Inferior parietal cortex (tissue), 1 donor: ENCODE measurements at regions not wholly inside any gene's neighbourhood (a gene's known extent, or its start where the extent isn't known, plus 50 kb on each side); places are given as distances from the start of the nearest gene placed in this dataset.
"Not testable (repeated sequence)": the region's sequence is repeated elsewhere in the genome, so short reads cannot be mapped to it uniquely, and the experiment has no call there.

Experiments
- DNase-seq: peaks from one replicate; pipeline ENCODE4 v3.0.0-alpha.2; 2016; ENCODE audit errors: extremely low spot score

- DNase-seq: no peak
Measured at GRCh38 chr6:80932359-80932758, 820.1 kb downstream of the TENT5A start.

DNA sequence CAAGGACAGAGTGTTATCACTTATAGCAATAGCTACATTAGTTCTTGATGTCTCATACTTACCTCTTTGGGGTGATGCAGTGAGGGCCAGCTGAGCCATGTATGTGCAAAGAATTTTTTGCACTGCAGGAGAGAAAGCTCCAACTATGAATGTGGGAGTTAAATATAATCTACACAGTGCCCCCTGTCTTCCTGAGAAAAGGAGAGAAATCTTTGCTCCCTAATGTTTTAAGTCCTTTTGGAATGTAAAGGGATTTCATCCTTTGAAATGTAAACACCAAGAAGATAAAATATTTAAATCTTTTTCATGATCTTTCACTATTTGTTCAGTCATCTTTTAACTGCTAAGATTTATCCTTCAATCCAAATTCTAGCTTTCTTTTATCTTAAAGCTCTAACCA lies 822.1 kb downstream of the TENT5A start:
- DNase-seq: no peak

GRCh38 chr6:80923816-80924215 lies 817.3 kb downstream of the BCKDHB start:
- no peak for DNase-seq

GRCh38 chr6:80922916-80923455 lies 816.5 kb downstream of the BCKDHB start:
- no peak for DNase-seq

DNA sequence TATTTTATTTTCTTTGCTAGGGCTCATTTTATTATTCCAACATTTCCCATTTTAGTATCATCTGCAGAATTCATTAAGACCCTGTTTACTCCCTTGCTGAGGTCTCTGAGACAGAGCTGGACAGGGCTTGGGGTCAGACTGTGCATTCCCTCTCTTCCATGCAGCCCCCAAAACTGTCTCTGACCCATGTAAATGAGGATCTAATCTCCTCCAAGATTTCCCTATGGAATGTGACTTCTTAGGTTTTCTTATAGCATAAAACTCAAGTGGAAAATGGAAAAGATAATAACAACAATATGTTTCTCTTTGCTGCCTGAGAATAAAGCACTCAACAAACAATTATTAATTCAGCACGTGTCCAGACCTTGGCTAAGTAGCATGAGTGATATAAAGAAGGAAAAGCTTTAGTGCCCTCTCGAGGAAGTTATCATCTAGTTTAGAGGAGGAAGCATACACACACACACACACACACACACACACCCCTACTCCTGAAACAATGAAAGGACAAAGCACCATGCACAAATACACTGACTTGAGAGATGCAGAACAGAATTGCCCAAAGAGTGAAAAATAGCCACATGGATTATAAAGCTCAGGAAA lies 815.5 kb downstream of the BCKDHB start:
- DNase-seq: no peak

DNA sequence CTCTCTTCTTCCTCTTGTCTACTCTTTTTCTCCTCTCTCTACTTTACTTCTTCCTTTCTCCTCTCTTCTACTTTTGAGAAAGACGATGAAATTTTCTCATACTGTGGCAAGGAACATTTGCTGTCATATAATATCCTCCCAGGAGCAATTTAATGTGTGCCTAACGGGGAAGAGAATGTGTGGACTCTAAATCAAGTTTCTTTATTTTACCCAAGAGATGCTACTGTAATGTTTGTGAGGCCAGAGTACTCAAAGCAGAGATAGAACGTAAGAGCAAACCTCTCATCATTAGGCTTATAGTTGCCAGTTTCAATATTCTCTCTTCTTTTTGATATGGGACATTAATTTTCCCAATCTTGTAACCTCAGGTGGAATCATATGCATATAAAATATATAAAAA lies 801.4 kb downstream of the BCKDHB start:
- DNase-seq: no peak

DNA sequence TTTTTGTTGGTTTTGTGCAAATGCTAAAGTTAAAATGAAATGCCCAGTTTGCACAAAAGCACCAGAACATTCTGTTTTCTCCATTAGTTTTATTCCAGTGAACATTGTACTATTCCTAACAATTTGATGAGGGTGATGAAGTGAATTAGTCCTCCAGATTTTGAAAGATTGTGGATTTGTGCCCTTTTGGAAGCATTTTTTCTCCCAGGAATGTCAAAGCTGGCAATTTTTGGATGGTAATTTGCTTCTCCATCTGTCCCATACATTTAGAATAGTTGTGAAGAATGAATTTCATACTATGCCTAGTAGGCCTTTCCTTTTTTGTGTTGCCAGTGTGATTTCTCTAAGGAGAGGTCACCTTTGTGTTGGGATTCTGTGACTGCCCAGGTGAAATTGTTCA lies 797.2 kb downstream of the BCKDHB start:
- no peak for DNase-seq

DNA sequence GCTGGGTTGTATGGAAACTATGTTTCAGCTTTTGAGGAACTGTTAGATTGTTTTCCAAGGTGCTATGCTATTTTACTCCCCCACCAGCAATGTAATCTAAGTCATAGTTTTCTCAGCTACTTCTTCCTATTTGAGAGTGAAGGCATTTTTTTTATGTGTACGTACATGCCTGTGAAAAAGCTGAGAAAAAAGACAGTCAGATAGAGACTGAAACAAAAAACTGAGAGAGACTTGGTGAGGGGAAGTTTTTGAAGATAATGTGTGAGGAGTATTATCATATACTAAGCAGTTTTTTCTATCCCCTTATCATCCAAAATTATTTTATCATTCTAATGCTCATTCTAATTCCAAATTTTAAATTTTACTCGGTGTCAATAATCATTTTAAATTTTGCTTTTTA lies 780.0 kb downstream of the BCKDHB start:
- no peak for DNase-seq

GRCh38 chr6:80872951-80873308 lies 766.5 kb downstream of the BCKDHB start:
- no peak for DNase-seq

- DNase-seq: no peak
Measured at GRCh38 chr6:80872199-80872950, 765.9 kb downstream of the BCKDHB start.

- DNase-seq: no peak
Measured at GRCh38 chr6:80862756-80863155, 756.3 kb downstream of the BCKDHB start.

- DNase-seq: no peak
Measured at GRCh38 chr6:80860107-80860506, 753.6 kb downstream of the BCKDHB start.

DNA sequence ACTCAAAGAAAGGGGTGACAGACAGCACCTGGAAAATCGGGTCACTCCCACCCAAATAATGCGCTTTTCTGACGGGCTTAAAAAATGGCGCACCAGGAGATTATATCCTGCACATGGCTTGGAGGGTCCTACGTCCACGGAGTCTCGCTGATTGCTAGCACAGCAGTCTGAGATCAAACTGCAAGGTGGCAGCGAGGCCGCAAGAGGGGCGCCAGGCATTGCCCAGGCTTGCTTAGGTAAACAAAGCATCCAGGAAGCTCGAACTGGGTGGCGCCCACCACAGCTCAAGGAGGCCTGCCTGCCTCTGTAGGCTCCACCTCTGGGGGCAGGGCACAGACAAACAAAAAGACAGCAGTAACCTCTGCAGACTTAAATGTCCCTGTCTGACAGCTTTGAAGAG lies 741.5 kb downstream of the BCKDHB start:
- not testable (repeated sequence) for DNase-seq

DNA sequence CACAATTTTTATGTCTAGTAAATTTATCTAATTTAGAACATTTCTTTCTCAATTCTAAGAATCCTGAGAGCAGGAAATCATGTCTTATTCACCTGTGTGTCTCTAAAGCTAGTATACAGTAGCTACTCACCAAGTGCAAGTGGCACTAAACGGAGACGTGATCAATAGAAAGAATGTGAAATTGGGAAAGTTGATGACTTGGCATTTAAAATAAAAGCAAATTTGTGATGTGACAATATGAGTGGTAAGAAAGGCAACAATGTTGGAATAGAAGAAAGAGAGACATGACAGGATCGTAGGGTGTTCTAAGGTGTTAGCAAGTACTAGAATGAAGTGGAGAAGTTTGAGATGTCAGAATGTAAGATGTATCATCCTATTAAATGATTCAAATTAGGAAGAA lies 725.9 kb downstream of the BCKDHB start:
- DNase-seq: no peak

- no peak for DNase-seq
Measured at GRCh38 chr6:80793411-80793810, 686.9 kb downstream of the BCKDHB start.

DNA sequence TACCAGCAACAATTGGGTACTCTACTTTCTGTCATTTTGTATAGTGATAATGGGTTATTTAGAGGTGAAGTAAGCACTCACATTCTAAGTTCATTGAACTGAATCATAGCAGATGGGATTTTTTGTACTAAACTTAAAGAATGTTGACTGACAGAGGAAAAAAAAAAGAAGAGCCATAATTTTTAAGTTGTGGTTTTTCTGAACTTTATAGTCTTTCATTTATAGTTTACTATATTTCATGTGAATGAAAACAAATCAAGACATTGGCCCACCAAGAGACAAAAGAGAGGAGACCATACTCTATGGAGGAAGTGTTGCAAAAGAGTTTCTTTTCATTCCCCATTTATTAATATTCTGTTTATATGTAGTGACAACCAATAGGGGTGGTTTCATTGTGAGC lies 685.7 kb downstream of the BCKDHB start:
- DNase-seq: no peak

- no peak for DNase-seq
Measured at GRCh38 chr6:80789912-80790570, 683.6 kb downstream of the BCKDHB start.

- DNase-seq: not testable (repeated sequence)
Measured at GRCh38 chr6:80783271-80783670, 676.8 kb downstream of the BCKDHB start.

DNA sequence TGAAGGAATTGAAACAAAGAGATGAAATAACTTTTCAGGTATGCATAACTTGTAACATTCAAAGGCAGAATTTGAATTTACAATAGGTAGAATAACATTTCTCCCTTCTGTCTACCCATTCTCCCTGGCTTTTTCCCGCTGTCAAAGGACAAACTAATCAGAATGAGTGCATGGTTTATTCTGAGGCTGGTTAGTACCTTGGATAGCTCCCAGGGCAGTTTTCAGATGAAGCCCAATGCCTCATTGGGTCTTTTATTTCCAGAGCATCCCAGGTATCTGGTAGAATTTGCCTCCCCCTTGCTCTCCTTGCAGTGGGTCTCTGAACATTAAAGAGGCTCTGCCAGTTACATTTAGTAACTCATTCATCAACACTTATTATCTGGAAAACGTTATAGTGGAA lies 665.5 kb downstream of the BCKDHB start:
- DNase-seq: no peak

GRCh38 chr6:80769106-80769505 lies 662.6 kb downstream of the BCKDHB start:
- no peak for DNase-seq

GRCh38 chr6:80767808-80768207 lies 661.3 kb downstream of the BCKDHB start:
- DNase-seq: no peak

DNA sequence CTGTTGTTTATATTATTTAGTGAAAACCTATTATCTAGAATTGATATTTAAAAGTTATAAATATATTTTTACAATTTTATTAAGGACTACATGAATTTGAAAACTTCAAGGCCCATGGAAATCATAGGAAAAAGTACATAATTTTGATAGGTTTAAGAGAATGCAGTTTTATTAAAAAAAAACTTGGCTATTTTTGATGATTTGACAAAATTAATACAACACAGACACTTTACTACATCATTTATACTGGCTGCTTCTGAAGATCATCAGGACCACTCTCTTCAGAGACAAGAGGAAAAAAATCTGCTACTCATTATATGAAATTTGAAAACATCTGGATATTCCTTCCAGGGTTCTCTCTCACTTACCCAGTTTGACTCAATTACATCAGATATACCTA lies 637.7 kb downstream of the BCKDHB start:
- no peak for DNase-seq

- no peak for DNase-seq
Measured at GRCh38 chr6:80742481-80742880, 636.0 kb downstream of the BCKDHB start.
